Stimulated activated CD8-positive, alpha-beta memory T cell treated with anti-CD3 and anti-CD28 coated beads, Interleukin-4, amount 100 ng/mL, for 4 hours (primary cell): ENCODE measurements at regions not wholly inside any gene's neighbourhood (a gene's known extent, or its start where the extent isn't known, plus 50 kb on each side); places are given as distances from the start of the nearest gene placed in this dataset.
"Not testable (repeated sequence)": the region's sequence is repeated elsewhere in the genome, so short reads cannot be mapped to it uniquely, and the experiment has no call there.

ENCODE experiments used
- DNase-seq, 2 donors: peaks; one replicate each; pipeline ENCODE4 v3.0.0-alpha.2; 2020; ENCODE audit warnings: low read depth in 2 of 2, low spot score in 1 of 2

GRCh38 chr7:36058020-36058592 lies 94.9 kb upstream of the EEPD1 start:
- DNase-seq: no peak

DNA sequence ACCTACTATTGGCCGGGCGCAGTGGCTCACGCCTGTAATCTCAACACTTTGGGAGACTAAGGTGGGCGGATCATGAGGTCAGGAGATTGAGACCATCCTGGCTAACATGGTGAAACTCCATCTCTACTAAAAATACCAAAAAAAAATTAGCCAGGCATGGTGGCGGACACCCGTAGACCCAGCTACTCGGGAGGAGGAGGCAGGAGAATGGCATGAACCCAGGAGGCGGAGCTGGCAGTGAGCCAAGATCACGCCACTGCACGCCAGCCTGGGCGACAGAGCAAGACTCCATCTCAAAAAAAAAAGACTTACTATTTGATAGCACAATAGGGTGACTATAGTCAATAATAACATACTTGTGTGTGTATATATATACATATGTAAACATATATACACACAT lies 92.7 kb upstream of the EEPD1 start:
- DNase-seq: not testable (repeated sequence)

DNA sequence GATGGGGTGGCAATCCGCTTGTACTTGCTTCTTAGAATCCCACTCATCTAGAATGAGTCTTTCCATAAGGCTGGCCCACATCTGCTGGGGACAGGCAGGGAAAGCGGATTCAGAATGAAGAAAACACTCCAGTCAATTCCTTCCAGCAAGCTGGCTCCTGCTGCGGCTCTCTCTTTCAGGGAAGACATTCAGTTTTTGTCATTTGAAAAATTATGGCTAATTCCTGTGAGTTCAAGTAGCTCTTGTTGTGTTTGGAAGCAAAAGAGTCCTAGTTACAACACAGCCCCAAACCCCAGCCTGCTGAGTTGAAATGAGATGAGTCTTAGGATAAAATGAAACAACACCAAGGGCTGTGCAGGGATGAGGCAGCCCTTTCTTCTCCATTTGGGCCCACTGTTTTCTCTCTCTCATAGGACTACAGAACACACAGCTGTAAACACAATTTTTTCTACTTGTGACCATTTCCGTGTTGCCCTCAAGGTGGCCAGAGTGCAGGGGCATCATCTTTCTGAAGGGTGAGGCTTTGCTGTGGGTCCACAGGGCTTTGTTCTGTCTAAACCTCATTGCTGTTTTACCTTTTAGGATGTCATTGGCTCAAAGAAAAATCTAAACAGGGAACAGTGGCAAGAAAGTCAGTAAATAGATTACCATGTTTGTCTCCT lies 90.8 kb upstream of the EEPD1 start:
- no peak for DNase-seq

GRCh38 chr7:36064676-36065075 lies 88.4 kb upstream of the EEPD1 start:
- no peak for DNase-seq

GRCh38 chr7:36065563-36066342 lies 87.3 kb upstream of the EEPD1 start:
- not testable (repeated sequence) for DNase-seq

DNA sequence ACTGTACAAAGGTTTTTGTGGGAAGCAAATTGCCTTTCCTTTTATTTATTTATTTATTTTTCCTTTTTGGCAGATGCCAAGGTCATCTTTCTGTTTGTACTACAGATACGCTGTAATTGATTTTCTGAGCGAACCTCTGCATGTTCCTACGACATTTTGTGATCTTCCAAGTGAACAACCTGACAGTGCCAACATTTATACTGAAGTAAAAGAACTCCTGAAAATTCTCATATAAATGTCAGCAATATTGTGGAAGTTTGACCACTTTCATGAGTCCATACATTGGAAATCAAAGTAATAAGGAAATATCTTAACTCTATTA lies 86.8 kb upstream of the EEPD1 start:
- no peak for DNase-seq

- DNase-seq: no peak
These were observed 82.8 kb upstream of the EEPD1 start for GRCh38 chr7:36070230-36070629.

DNA sequence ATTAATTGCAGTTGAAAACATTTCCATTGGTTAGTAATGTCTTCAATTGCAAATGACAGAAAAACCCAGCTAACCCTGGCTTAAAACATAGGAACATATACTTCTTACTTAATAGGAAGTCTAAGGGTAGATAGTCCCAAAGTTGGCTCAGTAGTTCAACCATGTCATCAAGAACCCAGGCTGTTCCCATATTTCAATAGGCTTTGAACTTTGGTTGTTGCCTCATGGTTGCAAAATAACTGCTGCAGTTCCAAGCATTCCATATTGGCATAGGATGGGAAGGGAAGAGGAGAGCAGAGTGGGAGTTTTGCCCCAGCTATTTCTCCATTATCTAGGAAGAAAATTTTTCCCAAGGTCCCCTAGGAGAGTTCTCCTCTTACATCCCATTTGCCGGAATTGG lies 81.4 kb upstream of the EEPD1 start:
- DNase-seq: no peak

DNA sequence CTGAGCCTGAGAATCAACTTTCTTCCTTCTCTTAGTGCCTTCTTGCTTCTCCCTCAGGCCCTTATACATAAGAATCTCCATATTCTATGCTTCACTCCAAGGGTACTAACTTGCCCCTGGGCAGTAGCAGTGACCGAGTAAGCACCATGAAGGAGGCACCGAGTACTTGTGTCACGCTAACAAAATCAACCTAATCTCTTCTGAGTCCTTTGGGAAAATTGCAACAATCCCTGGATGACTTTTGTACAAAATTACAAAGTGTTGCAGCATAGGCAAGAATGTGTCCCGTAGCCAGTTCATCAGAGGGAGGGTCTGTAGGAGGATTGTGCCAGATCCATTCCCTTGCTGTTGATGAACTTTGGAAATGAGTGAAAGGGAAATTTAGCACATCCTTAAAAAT lies 80.4 kb upstream of the EEPD1 start:
- DNase-seq: no peak

- DNase-seq: no peak
These were observed 77.5 kb upstream of the EEPD1 start for GRCh38 chr7:36075561-36075960.

DNA sequence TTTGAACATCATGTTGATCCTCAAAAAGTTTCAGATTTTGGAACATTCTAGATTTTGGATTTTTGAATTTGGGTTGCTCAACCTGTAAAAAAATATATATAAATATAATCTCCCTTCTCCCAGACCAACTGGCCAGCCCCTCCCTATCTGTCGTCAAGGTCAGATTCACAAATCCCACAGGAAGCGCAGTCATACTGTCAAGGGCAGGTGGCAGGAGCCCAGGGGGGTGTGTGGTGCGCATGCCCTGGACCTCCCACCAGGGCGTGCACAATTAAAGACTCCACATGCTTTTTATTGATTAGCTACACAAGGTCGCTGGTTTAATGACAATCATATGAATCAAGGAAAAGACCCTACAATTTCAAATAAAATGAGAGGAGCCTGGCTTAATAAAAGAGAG lies 77.0 kb upstream of the EEPD1 start:
- no peak for DNase-seq

- DNase-seq: no peak
These were observed 74.2 kb upstream of the EEPD1 start for GRCh38 chr7:36078816-36079360.

DNA sequence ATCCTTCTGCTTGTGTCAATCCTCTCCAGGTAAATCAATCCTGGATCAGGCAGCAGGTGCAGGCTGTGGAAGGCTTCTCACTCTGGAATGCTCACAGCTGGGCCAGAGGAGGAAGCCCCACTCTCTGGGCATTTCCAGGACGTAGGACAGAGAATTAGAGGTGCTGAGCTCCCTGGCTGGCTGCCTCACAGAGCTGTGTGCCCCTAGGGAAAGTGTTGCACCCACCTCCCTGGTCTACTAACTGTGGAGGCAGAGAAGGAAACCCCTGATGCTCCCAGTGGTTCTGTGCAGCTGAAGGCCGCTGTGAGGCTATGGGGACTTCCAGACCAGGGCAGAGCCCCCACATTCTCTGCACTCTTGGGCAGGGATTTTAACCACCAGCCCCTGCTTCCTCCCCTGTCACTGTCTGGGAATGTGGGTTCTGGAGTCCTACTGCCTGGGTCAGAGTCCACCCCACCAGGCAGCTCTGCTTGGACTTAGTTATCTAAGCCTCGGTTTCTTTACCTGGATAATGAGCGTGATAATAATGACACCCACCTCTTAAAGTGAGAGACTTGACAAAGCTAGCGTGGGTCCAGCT lies 73.5 kb upstream of the EEPD1 start:
- DNase-seq: no peak

DNA sequence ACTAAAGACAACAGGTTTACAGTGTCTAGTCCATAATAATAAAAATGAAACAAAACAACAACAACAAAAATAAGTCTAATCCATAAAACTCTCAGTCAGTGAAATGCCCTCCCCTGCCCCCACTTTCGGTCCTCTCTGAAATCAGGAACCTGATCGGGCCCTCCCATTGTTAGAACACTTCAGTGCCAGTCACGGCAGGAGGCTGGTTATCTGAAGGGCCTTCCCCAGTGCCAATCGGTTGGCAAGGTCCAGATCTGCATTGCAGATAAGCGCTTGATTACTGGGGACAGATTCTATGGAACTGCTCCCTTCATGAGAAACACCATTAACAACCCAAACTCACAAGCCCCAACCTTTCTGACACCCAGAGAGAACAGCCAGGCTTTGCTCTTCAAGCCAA lies 72.2 kb upstream of the EEPD1 start:
- DNase-seq: no peak

- no peak for DNase-seq
These were observed 70.8 kb upstream of the EEPD1 start for GRCh38 chr7:36082216-36082615.

DNA sequence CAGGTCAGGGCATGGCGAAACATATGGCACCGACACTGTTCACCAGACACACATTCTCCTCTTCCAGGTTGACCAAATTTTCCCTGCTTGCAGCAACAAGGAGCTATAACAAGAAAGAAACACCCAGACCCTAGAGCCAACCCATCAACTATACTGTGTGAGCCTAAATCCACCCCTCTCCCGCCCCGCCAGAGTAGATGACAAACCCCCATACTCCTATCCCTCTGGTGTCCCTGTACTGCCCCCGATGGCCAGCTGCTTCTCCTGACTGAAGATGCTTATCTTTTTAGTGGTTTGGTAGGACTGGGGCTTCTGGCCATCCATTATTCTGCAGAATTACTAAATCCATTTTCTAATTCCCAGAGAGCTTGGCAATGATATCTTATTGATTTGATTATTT lies 70.1 kb upstream of the EEPD1 start:
- DNase-seq: no peak

GRCh38 chr7:36083626-36084380 lies 69.3 kb upstream of the EEPD1 start:
- no peak for DNase-seq

DNA sequence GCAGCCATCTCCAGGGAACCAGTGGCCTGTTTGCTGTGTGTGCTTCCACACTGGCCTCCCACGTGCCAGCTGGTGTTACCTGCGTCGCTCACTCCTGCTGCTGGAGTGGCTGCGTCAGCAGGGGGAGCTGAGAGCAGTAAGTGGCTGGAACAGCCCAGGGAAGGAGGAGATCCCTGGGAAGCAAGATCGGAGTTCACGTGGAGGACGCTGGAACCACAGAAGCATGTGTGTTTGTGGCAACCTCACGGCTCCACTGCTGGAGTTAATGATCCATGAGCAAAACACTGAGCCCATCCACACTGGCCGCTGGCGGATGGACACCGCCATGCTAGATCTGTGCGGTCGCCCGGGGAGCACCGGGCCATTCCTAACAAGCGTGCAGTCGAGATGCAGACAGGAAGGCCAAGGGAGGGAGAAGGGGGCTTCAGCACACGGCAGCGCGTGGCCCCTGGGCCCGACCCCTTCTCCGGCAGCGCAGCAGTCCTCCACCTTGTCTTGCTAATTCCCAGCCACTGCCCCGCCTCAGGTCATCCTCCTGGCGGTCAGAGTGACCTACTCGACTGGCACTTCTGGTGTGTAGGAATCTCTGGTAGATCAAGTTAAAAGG lies 68.5 kb upstream of the EEPD1 start:
- DNase-seq: no peak

DNA sequence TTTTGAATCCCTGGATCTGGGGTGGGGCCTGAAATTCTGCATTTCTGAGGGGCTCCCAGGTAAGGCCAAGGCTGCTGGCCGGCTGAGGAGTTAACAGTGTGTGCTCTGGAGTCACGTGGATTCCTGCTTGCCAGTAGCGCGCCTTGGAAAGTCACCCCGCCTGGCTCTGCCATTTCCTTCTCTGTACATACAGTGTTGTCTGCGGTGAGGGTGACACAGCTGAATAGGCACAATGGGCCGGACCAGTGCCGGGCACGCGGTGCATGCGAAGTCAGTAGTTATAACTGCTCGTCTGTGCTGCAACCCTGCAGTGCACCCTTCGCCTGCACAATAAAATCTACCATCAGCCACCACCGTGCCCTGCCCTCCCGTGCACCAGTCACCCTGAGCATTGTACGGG lies 68.0 kb upstream of the EEPD1 start:
- no peak for DNase-seq

DNA sequence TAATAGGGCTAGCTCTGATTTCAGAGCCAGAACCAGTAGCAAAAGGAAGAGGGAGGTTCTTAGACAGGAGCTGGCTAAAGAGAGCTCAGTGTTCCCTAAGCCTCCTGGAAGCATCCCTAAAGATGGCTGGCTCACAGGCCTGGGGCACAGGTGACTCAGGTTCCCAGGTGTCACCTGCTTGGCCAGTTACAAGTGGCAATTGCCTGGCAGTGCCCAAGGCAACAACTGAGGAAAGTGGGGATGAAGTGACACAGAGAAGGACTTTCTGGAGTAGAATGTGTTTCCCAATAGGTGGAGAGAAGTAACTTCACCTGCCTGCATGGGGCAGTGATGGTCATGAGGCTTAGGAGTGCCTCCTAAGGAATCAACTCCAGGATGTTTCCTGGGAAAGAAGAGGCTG lies 66.5 kb upstream of the EEPD1 start:
- no peak for DNase-seq

- DNase-seq: no peak
These were observed 64.5 kb upstream of the EEPD1 start for GRCh38 chr7:36088553-36088952.
